ENCODE measurements at regions not wholly inside any gene's neighbourhood (a gene's known extent, or its start where the extent isn't known, plus 50 kb on each side); places are given as distances from the start of the nearest gene placed in this dataset.

DNA sequence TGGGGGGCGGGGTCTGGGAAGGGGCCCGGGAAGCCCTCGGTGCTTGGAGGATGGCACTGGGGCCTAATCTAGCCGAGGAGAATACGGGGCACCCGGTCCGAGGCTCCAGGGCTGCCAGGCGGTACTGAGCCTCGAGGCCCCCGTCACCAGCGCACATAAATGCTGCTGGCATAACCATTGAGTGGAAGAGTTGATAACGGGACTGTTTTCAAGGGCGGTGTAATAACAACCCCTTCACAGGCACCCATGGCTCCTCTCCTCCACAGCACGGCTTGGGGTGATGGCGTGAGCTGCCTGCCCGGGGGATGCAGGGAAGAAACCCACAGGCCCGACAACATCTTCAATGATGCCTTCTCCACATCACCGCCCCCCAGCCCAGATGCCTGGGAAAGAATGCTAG is 130.7 kb downstream of the FAM53A start:
- intact Hi-C loops (cut with DNase I, micrococcal nuclease) = no loop called here
- peaks cover 7% of the 10 kb centered on the region for H3K4me1 ChIP-seq (ENCODE audit: low read depth)
- ATAC-seq (no peak), DNase-seq (no peak)
- H3K36me3 ChIP-seq (ENCODE audit: low read depth) = no peaks in the 10 kb centered on the region
- no peaks in the 10 kb centered on the region for H3K9me3 ChIP-seq
- no peak overlapping the region for H3K4me3 ChIP-seq
- TF ChIP-seq, protein P1, sequence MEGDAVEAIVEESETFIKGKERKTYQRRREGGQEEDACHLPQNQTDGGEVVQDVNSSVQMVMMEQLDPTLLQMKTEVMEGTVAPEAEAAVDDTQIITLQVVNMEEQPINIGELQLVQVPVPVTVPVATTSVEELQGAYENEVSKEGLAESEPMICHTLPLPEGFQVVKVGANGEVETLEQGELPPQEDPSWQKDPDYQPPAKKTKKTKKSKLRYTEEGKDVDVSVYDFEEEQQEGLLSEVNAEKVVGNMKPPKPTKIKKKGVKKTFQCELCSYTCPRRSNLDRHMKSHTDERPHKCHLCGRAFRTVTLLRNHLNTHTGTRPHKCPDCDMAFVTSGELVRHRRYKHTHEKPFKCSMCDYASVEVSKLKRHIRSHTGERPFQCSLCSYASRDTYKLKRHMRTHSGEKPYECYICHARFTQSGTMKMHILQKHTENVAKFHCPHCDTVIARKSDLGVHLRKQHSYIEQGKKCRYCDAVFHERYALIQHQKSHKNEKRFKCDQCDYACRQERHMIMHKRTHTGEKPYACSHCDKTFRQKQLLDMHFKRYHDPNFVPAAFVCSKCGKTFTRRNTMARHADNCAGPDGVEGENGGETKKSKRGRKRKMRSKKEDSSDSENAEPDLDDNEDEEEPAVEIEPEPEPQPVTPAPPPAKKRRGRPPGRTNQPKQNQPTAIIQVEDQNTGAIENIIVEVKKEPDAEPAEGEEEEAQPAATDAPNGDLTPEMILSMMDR (IDR thresholded peaks at IDR 0.05) = no peak

DNA sequence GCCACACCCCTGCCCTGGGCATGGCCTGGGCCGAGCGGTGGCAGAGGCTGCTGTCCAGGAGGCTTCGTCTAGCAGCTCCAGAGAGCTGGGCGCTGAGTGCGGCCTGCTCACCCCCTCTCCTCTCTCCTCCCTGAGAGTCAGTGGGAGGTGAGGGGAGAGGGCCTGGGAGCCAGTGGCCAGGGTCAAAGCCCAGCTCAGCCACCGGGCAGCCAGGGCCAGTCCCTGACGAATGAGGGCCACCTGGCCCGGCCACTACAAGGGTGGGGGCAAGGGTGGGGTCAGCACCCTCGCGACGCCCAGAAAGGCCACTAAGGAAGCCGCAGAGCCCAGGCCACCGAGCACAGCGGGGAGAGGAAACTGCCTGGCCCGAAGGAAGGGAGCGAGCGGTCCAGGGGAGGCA is 131.7 kb downstream of the FAM53A start:
- intact Hi-C loops (cut with DNase I, micrococcal nuclease) = no loop called here
- ATAC-seq = no peak
- Histone ChIP-seq H3K36me3 (ENCODE audit: low read depth) (no peaks in the 10 kb centered on the region), H3K4me3 (no peak overlapping the region), H3K4me1 (ENCODE audit: low read depth) (peaks cover 8% of the 10 kb centered on the region), H3K9me3 (no peaks in the 10 kb centered on the region)
- no peak for DNase-seq
- TF ChIP-seq, protein P1 (IDR thresholded peaks at IDR 0.05) = no peak

DNA sequence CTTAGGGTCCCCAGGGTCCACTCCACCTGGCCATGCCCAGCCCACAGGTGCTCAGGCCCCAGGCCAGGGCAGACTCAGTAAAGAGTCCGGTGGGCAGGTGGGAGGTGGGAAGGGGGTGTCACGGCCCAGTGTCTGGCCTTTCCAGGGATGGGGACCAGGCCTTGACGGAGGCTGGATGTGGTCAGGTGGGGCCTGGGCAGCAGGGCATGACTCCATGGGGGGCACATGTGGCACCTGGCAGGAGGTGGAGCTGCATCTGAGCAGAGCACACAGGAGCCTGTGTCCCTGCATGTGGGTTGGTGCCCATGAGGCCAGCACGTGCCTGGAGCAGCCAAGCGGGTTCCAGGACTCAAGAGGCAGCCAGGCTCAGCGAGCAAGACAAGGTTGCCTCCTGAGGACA is 132.9 kb downstream of the FAM53A start:
- H3K36me3 ChIP-seq (ENCODE audit: low read depth) = no peaks in the 10 kb centered on the region
- TF ChIP-seq, protein P1 (IDR thresholded peaks at IDR 0.05) = no peak
- intact Hi-C loops (cut with DNase I, micrococcal nuclease) = no loop called here
- no peak for ATAC-seq
- peaks cover 8% of the 10 kb centered on the region for H3K4me1 ChIP-seq (ENCODE audit: low read depth)
- H3K9me3 ChIP-seq = no peaks in the 10 kb centered on the region
- H3K4me3 ChIP-seq = no peak overlapping the region
- no peak for DNase-seq

DNA sequence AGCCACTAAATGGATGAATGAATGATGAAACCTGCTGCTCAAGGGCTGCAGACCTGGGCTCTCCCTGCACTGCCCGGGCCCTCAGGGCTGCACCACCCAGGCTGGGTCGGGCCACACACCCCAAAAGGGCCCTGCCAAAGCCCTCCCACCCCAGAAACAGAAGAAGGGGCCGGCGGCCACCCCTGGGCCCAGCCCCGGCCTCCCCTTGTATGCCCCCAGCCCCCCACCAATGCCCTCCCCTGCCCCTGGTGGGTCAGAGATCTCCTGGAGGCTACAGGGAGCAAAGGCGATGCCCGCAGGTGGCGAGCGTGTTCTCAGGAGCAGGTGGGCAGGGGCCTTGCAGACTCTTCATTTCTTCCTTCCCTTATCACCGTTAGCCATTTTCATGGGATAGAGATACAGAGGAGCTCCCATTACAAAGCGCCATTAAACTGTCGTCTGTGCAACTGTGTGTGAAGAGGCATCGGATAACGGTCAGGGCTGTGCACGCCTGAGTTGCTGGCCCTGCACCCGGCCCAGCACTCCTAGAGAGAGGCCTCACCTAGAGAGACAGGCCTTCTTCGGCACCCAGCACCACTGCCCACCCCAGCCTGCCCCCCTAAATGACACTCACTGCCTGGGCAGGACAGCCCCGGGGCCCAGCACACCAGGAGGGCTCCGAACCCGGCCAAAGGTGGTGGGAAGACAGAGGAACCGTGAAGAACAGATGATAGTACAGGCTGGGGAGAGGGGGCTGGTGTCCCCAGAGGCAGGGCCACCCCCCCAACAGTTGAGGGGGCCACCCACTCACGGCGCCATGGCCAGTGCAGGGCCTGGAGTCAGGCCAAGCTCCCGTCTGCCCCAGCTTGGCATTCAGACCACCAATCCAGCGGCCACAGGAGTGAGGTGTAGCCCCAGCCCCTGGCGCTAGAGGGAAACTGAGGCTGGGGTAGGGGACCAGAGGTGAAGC is 133.7 kb downstream of the FAM53A start:
- no peak overlapping the region for H3K4me3 ChIP-seq
- intact Hi-C loops (cut with DNase I, micrococcal nuclease) = no loop called here
- no peaks in the 10 kb centered on the region for H3K9me3 ChIP-seq
- no peak for DNase-seq
- H3K36me3 ChIP-seq (ENCODE audit: low read depth) = no peaks in the 10 kb centered on the region
- H3K4me1 ChIP-seq (ENCODE audit: low read depth) = peaks cover 8% of the 10 kb centered on the region
- TF ChIP-seq, protein P1 (IDR thresholded peaks at IDR 0.05) = no peak
- ATAC-seq = no peak

DNA sequence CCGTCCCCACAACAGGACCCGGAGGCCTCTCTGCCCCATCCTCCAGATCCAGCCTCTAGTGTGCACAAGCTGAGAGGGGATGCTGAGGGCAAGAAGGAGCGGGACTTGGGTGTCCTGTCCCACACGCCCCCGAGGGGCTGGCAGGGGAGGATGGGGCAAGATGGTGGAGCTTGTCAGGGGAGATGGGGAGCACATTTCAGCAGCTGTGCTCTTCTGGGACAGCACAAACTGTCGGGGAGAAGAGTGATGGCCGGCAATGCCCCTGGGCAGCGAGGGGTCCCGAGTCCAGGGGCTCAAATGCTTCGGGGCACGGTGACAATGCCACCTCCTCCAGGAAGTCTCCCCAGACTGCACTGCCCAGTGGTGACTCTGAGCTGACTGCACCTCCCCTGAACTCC is 134.5 kb downstream of the FAM53A start:
- intact Hi-C loops (cut with DNase I, micrococcal nuclease) = no loop called here
- no peaks in the 10 kb centered on the region for H3K36me3 ChIP-seq (ENCODE audit: low read depth)
- H3K4me3 ChIP-seq = no peak overlapping the region
- no peak for ATAC-seq
- TF ChIP-seq, protein P1 (IDR thresholded peaks at IDR 0.05) = no peak
- H3K4me1 ChIP-seq (ENCODE audit: low read depth) = peaks cover 11% of the 10 kb centered on the region
- no peaks in the 10 kb centered on the region for H3K9me3 ChIP-seq
- peak in 1 of 3 donors; percentile 29 for DNase-seq
